Osteoblast (primary cell): ENCODE measurements at regions not wholly inside any gene's neighbourhood (a gene's known extent, or its start where the extent isn't known, plus 50 kb on each side); places are given as distances from the start of the nearest gene placed in this dataset.

Experiments
- DNase-seq: peaks from one replicate; pipeline ENCODE4 v3.0.0; 2011; ENCODE audit warnings: low spot score, mixed read lengths; ENCODE audit not compliant: insufficient read length; ENCODE audit errors: missing footprints
- H2AFZ ChIP-seq: 2 replicates; pipeline ENCODE4 v1.6.0; 2011; ENCODE audit warnings: mild to moderate bottlenecking, low read length
- H3K27ac ChIP-seq: 2 replicates; pipeline ENCODE4 v1.5.1; 2011; ENCODE audit warnings: mild to moderate bottlenecking, low read depth, low read length, moderate library complexity
- H3K27me3 ChIP-seq: 2 replicates; pipeline ENCODE4 v1.6.0; 2012; ENCODE audit warnings: mild to moderate bottlenecking, control low read depth, inconsistent platforms, low read length, moderate library complexity; ENCODE audit not compliant: insufficient read depth
- H3K36me3 ChIP-seq: 2 replicates; pipeline ENCODE4 v1.5.1; 2011; ENCODE audit warnings: mild to moderate bottlenecking, low read length, control low read depth, moderate library complexity; ENCODE audit not compliant: insufficient read depth
- H3K4me1 ChIP-seq: 2 replicates; pipeline ENCODE4 v1.5.1; 2011; ENCODE audit warnings: mild to moderate bottlenecking, low read length, control low read depth, moderate library complexity; ENCODE audit not compliant: insufficient read depth
- H3K4me2 ChIP-seq: 2 replicates; pipeline ENCODE4 v1.6.0; 2011; ENCODE audit warnings: mild to moderate bottlenecking, low read length; ENCODE audit not compliant: insufficient read depth
- H3K4me3 ChIP-seq: fragments of 200-600 bp; sonication (generic); 3 replicates; pipeline ENCODE4 v1.5.1; 2012; ENCODE audit warnings: mild to moderate bottlenecking, low read length, inconsistent platforms; ENCODE audit not compliant: insufficient read depth
- H3K79me2 ChIP-seq: 2 replicates; pipeline ENCODE4 v1.6.0; 2012; ENCODE audit warnings: mild to moderate bottlenecking, low read length, control low read depth, inconsistent platforms; ENCODE audit not compliant: insufficient read depth
- H3K9me3 ChIP-seq: 2 replicates; pipeline ENCODE4 v1.5.1; 2011; ENCODE audit warnings: low read depth, low read length, control low read depth
- H4K20me1 ChIP-seq: 2 replicates; pipeline ENCODE4 v1.6.0; 2012; ENCODE audit warnings: mild to moderate bottlenecking, low read length, control low read depth; ENCODE audit not compliant: insufficient read depth
- TF ChIP-seq, protein P1 (sequence below): IDR thresholded peaks from 2 replicates; pipeline ENCODE4 v1.5.1; 2011; ENCODE audit warnings: mild to moderate bottlenecking, low read depth, low read length, moderate library complexity; ENCODE audit errors: extremely low read depth

DNA sequence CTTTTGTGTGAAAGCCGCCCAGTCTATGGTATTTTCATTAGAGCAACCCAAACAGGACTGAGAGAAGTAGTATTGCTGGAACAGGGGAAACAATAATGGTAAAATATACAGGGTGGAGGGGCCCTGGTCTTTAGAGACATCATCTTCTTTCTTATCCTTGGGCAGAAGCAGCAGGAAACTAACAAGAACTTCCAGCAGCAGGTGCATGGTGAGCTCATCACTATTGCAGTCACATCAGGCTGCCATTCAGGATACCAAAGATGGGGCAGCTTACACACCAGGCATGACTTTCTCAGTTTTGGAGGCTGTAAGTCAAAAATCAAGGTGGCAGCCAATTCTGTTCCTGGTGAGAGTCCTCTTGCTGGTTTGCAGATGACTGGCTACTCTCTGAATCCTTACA is 478.3 kb upstream of the RUNX1 start:
- H3K27me3 ChIP-seq, result no peaks in the 10 kb centered on the region
- no peaks in the 10 kb centered on the region for H3K79me2 ChIP-seq
- H3K36me3 ChIP-seq, result no peaks in the 10 kb centered on the region
- no peak overlapping the region for H3K27ac ChIP-seq
- DNase-seq, result no peak
- no peak overlapping the region for H3K4me2 ChIP-seq
- TF ChIP-seq, protein P1, sequence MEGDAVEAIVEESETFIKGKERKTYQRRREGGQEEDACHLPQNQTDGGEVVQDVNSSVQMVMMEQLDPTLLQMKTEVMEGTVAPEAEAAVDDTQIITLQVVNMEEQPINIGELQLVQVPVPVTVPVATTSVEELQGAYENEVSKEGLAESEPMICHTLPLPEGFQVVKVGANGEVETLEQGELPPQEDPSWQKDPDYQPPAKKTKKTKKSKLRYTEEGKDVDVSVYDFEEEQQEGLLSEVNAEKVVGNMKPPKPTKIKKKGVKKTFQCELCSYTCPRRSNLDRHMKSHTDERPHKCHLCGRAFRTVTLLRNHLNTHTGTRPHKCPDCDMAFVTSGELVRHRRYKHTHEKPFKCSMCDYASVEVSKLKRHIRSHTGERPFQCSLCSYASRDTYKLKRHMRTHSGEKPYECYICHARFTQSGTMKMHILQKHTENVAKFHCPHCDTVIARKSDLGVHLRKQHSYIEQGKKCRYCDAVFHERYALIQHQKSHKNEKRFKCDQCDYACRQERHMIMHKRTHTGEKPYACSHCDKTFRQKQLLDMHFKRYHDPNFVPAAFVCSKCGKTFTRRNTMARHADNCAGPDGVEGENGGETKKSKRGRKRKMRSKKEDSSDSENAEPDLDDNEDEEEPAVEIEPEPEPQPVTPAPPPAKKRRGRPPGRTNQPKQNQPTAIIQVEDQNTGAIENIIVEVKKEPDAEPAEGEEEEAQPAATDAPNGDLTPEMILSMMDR, result no peak
- H2AFZ ChIP-seq, result no peak overlapping the region
- H3K4me3 ChIP-seq, result no peak overlapping the region
- H3K4me1 ChIP-seq, result peaks cover 31% of the 10 kb centered on the region
- no peaks in the 10 kb centered on the region for H3K9me3 ChIP-seq
- no peaks in the 10 kb centered on the region for H4K20me1 ChIP-seq

DNA sequence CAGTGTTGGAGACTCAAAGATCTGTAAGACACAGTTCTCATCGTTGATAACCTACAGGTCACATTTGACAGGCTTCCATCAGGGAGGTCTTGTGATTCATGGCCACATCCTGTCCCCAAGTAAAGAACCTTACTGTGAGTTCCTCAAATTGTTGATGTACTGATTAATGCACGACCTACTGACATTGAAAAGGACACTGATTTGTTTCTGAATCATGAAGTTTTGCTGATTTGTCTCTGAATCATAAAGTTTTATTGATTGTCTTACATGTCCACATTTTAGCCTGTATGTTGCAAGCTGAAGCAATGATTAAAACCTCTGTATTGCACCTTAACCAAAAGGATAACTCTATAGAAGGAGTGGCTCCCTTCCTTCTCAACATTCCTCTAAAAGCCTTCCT is 476.3 kb upstream of the RUNX1 start:
- no peak overlapping the region for H3K27ac ChIP-seq
- no peak overlapping the region for H2AFZ ChIP-seq
- peak overlapping the region; percentile 10 for H3K4me2 ChIP-seq
- no peaks in the 10 kb centered on the region for H3K9me3 ChIP-seq
- no peak for DNase-seq
- H3K27me3 ChIP-seq, result no peaks in the 10 kb centered on the region
- no peak overlapping the region for H3K4me3 ChIP-seq
- H3K79me2 ChIP-seq, result no peaks in the 10 kb centered on the region
- H3K36me3 ChIP-seq, result no peaks in the 10 kb centered on the region
- no peaks in the 10 kb centered on the region for H4K20me1 ChIP-seq
- peaks cover 31% of the 10 kb centered on the region for H3K4me1 ChIP-seq
- TF ChIP-seq, protein P1, result no peak

DNA sequence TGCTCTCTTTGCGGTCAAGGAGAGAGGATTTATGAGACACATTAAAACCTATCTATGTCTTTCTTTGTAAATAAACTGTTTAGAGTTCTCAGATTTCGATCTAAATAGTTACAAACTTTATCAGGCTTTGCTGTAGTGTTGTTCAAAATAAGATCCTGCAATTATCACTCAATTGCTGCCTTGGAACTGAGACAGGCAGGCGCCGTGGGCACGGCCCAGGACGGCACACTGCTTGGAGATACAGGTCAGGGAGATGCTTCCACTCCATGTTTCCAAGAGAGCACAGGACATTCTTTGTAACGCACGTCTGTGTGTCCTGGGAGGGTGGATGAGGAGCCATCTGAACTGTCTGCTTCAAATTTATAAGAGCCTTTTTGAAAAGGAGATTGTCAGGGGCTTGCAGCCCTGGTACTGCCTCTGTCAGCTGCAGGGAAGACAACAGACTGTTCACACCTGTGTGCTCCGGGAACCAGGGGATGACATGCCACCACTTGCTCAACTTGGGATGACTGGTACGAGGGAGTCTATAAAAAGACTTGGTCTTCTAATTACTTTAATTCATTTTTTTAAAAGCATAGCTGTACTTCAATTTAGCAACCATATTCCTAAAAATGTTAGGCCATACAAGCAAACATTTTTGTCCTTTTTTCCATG is 472.9 kb upstream of the RUNX1 start:
- no peak overlapping the region for H3K4me3 ChIP-seq
- no peaks in the 10 kb centered on the region for H3K27me3 ChIP-seq
- no peaks in the 10 kb centered on the region for H4K20me1 ChIP-seq
- no peak overlapping the region for H2AFZ ChIP-seq
- no peaks in the 10 kb centered on the region for H3K9me3 ChIP-seq
- TF ChIP-seq, protein P1, result no peak
- no peak for DNase-seq
- H3K4me1 ChIP-seq, result peaks cover 13% of the 10 kb centered on the region
- no peak overlapping the region for H3K4me2 ChIP-seq
- H3K36me3 ChIP-seq, result no peaks in the 10 kb centered on the region
- H3K79me2 ChIP-seq, result no peaks in the 10 kb centered on the region
- no peak overlapping the region for H3K27ac ChIP-seq

DNA sequence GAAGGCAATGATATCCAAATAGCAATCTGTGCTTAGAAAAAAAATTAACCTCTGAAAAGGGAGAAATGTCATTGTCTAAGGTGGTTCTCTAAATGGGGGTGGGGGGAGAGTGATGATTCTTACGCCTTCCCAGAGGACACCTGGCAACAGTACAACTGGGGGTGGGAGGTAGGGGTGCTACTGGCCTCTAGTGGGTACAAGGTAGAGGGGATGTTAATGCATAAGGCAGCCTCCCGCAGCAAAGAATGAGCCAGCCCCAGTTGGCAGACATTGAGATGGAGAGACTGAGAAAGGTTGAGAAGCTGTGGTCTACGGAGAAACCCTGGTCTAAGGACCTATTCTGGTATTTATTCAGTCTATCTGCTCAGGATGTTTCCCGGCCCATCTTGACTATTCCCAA is 472.2 kb upstream of the RUNX1 start:
- H3K4me3 ChIP-seq, result no peak overlapping the region
- H2AFZ ChIP-seq, result no peak overlapping the region
- no peaks in the 10 kb centered on the region for H4K20me1 ChIP-seq
- no peak for DNase-seq
- peaks cover 12% of the 10 kb centered on the region for H3K4me1 ChIP-seq
- H3K9me3 ChIP-seq, result no peaks in the 10 kb centered on the region
- H3K4me2 ChIP-seq, result no peak overlapping the region
- no peaks in the 10 kb centered on the region for H3K79me2 ChIP-seq
- no peaks in the 10 kb centered on the region for H3K27me3 ChIP-seq
- TF ChIP-seq, protein P1, result no peak
- no peak overlapping the region for H3K27ac ChIP-seq
- no peaks in the 10 kb centered on the region for H3K36me3 ChIP-seq
